ENCODE measurements at regions not wholly inside any gene's neighbourhood (a gene's known extent, or its start where the extent isn't known, plus 50 kb on each side); places are given as distances from the start of the nearest gene placed in this dataset.

- no peak for DNase-seq
Observed at GRCh38 chr1:30260318-30260717, 463.1 kb downstream of the MATN1 start.

GRCh38 chr1:30259631-30260030 lies 463.8 kb downstream of the MATN1 start:
- no peak for DNase-seq

DNA sequence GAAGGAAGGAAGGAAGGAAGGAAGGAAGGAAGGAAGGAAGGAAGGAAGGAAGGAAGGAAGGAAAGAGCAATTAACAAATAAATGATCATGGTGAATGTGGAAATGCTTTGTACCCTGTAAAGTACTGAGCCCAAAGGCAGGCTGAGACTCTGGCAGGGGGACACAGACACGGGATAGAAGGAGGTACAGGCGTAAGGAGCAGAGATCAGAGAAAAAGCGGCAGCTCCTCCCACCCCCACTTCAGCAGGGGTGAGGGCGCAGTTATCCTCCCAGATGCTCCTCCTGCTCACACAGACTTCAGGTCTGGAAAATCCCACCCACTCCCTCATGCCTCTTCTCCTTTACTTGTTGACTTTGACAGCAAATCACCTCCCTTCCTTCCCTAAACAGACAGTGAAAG lies 464.5 kb downstream of the MATN1 start:
- no peak for DNase-seq

DNA sequence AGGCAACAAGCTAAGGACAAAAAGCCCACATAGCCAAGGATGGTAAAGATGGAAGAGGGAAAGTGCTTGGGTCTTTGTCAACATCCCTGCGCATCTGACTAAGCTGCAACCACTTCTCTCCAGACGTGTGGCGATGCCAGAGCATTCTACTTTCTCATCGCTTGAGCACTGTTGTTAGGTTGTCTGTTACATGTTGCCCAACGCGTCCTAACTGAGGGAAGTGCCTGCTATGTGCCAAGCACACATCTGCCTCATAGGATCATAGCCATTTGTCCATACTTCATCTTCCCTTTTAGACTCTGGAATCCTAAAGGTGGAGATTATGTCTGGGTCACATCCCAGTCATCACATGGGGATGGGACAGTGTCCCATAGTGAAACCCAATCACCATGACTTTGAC lies 464.9 kb downstream of the MATN1 start:
- DNase-seq = no peak

- DNase-seq = no peak
Observed at GRCh38 chr1:30257742-30258380, 465.5 kb downstream of the MATN1 start.

GRCh38 chr1:30257322-30257721 lies 466.1 kb downstream of the MATN1 start:
- DNase-seq = no peak

GRCh38 chr1:30256911-30257310 lies 466.5 kb downstream of the MATN1 start:
- no peak for DNase-seq

DNA sequence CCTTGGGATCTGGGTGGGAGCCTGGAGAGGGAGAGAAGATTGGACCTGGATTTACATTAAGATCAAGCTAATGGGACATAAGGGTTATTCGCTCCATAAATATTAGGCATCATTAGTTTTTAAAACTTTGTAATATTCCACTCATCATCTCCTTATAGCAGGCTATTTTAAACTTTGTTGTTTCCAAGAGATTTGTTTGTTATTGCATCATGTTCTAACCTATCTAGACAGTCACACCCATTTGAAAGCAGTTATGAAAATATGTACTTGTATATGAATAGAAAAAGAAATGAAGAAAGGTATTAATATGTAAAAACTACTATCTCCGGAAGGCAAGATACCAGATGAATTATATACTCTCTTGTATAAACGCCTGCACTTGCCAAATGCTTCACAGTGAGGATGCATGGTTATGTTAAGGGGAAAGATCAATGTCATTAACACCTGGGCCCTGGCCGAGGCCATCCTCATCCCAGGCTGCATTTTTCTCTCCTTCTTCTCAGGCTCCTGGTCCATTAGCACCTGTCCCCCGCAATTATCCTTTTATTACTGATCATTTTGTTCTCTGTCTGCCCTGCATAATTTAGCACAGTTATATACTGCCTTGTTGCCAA lies 468.2 kb downstream of the MATN1 start:
- no peak for DNase-seq

GRCh38 chr1:30253807-30254440 lies 469.5 kb downstream of the MATN1 start:
- no peak for DNase-seq

DNA sequence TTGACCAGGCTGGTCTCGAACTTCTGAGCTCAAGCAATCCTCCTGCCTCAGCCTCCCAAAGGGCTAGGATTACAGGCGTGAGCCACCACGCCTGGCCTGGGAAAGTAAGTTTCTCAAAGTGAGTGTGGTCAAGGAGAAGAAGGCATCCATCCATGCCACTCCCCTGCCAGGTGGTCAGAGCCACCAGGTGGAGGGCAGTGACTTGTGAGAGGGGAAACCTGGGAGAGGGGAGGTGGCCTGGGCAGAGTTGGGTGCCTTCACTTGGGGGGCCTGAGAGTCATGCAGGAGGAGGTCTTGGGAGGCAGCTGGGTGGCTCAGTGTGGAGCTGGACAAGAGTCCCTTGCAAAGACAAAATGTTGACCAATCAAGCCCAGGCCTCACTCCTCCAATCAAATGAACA lies 470.0 kb downstream of the MATN1 start:
- DNase-seq = no peak

GRCh38 chr1:30250984-30251850 lies 472.2 kb downstream of the MATN1 start:
- no peak for DNase-seq

GRCh38 chr1:30250338-30250983 lies 472.9 kb downstream of the MATN1 start:
- DNase-seq = no peak

GRCh38 chr1:30249446-30250337 lies 473.7 kb downstream of the MATN1 start:
- DNase-seq = no peak

DNA sequence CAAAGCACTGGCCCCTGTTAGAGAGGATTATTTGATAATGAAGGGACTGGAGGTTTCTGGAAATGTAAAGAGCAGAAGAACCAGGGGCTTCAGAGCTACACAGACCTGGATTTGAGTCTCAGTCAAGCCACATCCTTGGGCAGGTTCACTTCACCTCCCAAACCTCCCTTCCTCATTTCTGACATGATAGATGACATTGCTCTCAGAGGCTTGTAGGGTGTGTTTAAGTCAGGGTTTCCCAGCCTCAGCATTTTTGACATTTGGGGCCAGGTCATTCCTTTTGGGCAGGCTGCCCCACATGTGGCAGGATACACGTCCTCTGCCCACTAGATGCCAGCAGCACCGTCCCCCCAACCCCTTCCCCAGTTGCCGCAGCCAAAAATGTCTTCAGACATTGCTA lies 474.6 kb downstream of the MATN1 start:
- DNase-seq = no peak

- no peak for DNase-seq
Observed at GRCh38 chr1:30248373-30248772, 475.0 kb downstream of the MATN1 start.

GRCh38 chr1:30244801-30245200 lies 478.6 kb downstream of the MATN1 start:
- no peak for DNase-seq

DNA sequence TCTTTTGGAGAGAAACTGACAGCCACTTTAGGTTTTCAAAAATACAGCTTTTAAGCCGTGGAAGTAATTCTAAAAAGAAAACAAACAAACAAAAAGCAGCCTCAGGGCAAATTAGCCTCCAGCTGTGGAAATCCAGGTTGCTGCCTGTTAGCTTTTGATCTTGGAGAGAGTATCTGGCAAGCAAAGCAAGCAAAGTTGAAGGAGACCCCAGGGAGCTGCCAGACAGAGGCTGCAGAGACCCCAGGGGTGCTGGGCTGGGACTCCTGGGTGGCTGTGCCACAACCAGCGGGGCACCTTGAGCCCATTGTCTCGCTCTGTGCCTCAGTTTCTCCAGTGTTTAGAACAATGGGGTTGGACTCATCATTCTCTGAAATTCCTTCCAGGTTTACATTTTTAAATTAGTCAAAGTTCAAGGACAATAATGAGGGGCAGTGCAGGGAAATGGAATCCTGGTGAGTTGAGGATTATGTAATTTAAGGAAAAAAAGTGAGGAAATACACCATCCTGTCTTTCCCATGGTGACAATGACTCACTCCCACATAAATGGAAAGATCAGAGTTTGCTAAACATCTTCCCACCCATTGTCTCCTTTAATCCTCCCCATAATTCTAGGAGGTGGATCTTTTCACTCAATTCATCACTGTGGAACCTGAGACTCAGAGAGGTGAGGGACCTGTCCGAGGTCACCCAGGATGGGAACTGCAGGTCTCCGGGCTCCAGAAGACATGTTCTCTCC lies 480.5 kb downstream of the MATN1 start:
- DNase-seq = no peak

GRCh38 chr1:30242168-30242567 lies 481.2 kb downstream of the MATN1 start:
- DNase-seq = no peak

DNA sequence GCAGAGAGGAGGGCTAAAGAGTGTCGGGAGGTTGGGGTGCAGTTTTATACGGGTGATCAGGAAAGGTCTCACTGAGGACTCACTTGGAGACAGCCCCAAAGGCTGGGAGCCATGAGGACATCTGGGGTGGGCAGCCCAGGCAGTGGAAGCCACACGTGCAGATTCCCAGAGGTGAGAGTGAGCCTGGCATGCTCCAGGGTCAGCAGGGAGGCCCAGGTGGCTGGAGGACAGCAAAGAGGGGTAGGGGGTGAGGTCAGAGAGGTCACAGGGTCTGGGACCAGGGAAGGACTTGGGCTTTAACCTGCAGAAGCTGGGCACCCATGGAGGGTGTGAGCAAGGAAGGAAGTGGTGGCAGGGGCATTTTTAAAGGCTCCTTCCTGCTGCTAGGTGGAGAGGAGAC lies 481.7 kb downstream of the MATN1 start:
- no peak for DNase-seq

DNA sequence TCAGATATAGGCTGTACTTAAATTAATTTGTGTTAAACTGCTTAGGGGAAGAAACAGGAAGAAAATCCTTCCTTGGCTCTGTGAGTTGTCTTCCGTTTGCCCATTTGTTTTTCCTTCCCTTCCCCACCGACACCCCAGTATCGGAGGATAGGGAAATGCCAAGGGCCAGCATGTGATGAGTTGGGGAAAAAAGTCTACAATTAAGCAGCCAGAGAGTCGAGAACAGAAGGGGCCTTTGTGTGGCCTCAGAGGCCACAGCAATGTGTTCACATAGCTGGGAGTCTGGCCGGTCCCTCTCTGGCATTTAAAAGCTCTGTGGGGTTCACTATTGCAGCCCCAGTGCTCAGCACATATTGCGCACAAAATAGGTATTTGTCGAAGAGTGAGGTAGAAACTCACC lies 489.3 kb downstream of the MATN1 start:
- no peak for DNase-seq

DNA sequence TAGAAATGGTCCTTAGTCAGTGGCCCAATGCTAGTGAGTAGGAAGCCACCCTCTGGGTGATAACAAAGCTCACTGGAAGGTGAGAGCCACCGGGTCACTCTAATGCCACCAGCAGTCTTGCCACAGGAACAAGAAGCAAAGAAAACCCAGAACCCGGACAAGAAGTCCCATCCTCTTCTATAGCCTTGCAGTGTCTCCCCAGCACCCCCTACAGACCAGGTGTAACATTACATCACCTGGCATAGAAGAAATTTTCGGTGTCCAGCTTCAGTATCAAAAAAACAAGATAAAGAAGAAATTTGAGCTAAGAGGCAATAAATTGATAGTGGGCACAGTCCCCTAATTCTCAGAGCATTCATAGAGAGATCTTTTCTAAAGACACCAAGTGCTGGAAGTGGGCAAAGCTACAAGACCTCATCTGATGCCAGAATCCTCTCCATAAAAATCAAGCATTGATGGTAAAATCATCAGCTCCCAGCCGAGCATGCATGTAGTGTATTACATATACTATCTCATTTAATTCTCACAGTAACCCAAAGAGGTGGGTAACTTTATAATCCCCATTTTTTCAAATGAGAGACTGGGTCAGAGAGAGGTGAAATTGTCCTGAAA lies 491.0 kb downstream of the MATN1 start:
- DNase-seq = no peak
